Peyer's patch (tissue), 4 donors: ENCODE measurements at regions not wholly inside any gene's neighbourhood (a gene's known extent, or its start where the extent isn't known, plus 50 kb on each side); places are given as distances from the start of the nearest gene placed in this dataset.

ENCODE experiments used
- POLR2A ChIP-seq, 2 donors: fragments of 450-650 bp; IDR thresholded peaks; one replicate each; pipeline ENCODE4 v1.5.1; 2017; ENCODE audit warnings: antibody characterized with exemption in 2 of 2, mild to moderate bottlenecking in 2 of 2, moderate library complexity in 2 of 2
- TF ChIP-seq, protein P1 (sequence below), 6 experiments: fragments of 450-650 bp in 4 of 6; fragments of 200-600 bp in 2 of 6; sonication (generic) in 1 of 6; IDR thresholded peaks; one replicate each; pipeline ENCODE4 v1.5.1; 2017 to 2019; ENCODE audit warnings: antibody characterized with exemption in 6 of 6, mild to moderate bottlenecking in 3 of 6, moderate library complexity in 1 of 6

- TF ChIP-seq POLR2A (IDR thresholded peaks at IDR 0.05) = no peak
- TF ChIP-seq, protein P1, sequence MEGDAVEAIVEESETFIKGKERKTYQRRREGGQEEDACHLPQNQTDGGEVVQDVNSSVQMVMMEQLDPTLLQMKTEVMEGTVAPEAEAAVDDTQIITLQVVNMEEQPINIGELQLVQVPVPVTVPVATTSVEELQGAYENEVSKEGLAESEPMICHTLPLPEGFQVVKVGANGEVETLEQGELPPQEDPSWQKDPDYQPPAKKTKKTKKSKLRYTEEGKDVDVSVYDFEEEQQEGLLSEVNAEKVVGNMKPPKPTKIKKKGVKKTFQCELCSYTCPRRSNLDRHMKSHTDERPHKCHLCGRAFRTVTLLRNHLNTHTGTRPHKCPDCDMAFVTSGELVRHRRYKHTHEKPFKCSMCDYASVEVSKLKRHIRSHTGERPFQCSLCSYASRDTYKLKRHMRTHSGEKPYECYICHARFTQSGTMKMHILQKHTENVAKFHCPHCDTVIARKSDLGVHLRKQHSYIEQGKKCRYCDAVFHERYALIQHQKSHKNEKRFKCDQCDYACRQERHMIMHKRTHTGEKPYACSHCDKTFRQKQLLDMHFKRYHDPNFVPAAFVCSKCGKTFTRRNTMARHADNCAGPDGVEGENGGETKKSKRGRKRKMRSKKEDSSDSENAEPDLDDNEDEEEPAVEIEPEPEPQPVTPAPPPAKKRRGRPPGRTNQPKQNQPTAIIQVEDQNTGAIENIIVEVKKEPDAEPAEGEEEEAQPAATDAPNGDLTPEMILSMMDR (IDR thresholded peaks at IDR 0.05) = no peak
Measured at GRCh38 chr5:165559645-165560044, 2054.2 kb downstream of the MAT2B start.
